Stimulated activated effector memory CD8-positive, alpha-beta T cell treated with anti-CD3 and anti-CD28 coated beads, Interleukin-12 subunit alpha, Interleukin-12 subunit beta, amount 100 ng/mL, for 72 hours (primary cell): ENCODE measurements at regions not wholly inside any gene's neighbourhood (a gene's known extent, or its start where the extent isn't known, plus 50 kb on each side); places are given as distances from the start of the nearest gene placed in this dataset.

ENCODE experiments used
- ATAC-seq: fragments of 150-1000 bp; cut with Tn5 transposase; 2 replicates; pipeline ENCODE4 v1.10.0; 2021
- DNase-seq, 2 donors: peaks; one replicate each; pipeline ENCODE4 v3.0.0; 2021 to 2022; ENCODE audit warnings: low spot score in 2 of 2
- H3K27ac Mint-ChIP-seq: one replicate; pipeline ENCODE4 v1.8.0; 2022; ENCODE audit warnings: mild to moderate bottlenecking, mixed read lengths
- H3K36me3 Mint-ChIP-seq: one replicate; pipeline ENCODE4 v1.8.0; 2022; ENCODE audit warnings: mild to moderate bottlenecking, mixed read lengths
- H3K4me1 Mint-ChIP-seq: one replicate; pipeline ENCODE4 v1.8.0; 2022; ENCODE audit warnings: mixed read lengths
- H3K4me3 Mint-ChIP-seq: one replicate; pipeline ENCODE4 v1.8.0; 2022; ENCODE audit warnings: mild to moderate bottlenecking, mixed read lengths
- H3K9me3 Mint-ChIP-seq: one replicate; pipeline ENCODE4 v1.8.0; 2022; ENCODE audit warnings: mixed read lengths

GRCh38 chr11:37747121-37747520, 1149.1 kb upstream of the RAG2 start:
- no peak overlapping the region for H3K4me3 Mint-ChIP-seq
- H3K36me3 Mint-ChIP-seq, result no peaks in the 10 kb centered on the region
- H3K4me1 Mint-ChIP-seq, result no peaks in the 10 kb centered on the region
- no peak for DNase-seq
- H3K9me3 Mint-ChIP-seq, result peaks cover 20% of the 10 kb centered on the region
- H3K27ac Mint-ChIP-seq, result no peak overlapping the region
- ATAC-seq, result no peak

DNA sequence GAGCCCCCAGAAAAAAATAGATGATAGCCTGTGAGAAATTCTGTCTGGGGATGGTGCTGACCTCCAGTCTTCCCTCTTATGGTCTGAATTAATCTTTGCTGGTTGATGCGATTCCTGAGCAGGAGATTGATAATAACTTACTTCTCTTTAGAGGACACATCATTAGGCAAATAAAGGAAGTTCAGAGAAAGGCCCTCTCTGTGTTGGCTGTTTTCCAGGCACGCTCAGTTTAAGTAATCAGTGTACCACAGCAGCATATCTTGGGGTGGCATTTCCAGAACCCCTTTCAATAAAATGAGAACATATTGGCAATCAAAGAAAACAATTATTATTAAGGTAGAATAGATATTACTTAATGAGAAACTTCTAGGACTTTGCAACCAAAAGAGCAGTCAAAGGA, 1129.3 kb upstream of the RAG2 start:
- no peaks in the 10 kb centered on the region for H3K36me3 Mint-ChIP-seq
- no peaks in the 10 kb centered on the region for H3K4me1 Mint-ChIP-seq
- ATAC-seq (no peak), DNase-seq (no peak)
- peaks cover 20% of the 10 kb centered on the region for H3K9me3 Mint-ChIP-seq
- H3K27ac Mint-ChIP-seq, result no peak overlapping the region
- H3K4me3 Mint-ChIP-seq, result no peak overlapping the region

GRCh38 chr11:37724315-37724714, 1126.3 kb upstream of the RAG2 start:
- DNase-seq (no peak), ATAC-seq (no peak)
- no peak overlapping the region for H3K27ac Mint-ChIP-seq
- no peaks in the 10 kb centered on the region for H3K4me1 Mint-ChIP-seq
- H3K4me3 Mint-ChIP-seq, result no peak overlapping the region
- H3K9me3 Mint-ChIP-seq, result peaks cover 24% of the 10 kb centered on the region
- H3K36me3 Mint-ChIP-seq, result no peaks in the 10 kb centered on the region

DNA sequence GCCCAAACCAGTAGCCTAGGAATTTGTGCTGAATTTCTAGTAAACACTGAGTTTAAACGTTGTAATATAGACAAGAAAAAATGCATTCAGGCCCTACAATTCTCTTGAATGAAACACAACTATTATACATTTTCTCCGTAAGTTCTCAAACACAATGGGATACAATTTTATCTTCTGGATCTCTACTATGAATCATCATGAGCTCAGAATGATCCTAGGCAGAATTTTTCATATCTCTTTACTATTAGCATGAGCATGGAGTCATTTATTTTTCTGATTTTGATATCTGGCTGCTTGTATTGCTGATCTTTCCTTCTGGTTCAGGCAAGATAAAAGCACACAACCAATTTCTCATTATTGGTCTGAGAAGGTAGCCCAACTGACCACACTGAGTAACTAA, 1123.4 kb upstream of the RAG2 start:
- Mint-ChIP-seq H3K9me3 (peaks cover 19% of the 10 kb centered on the region), H3K36me3 (no peaks in the 10 kb centered on the region), H3K27ac (no peak overlapping the region), H3K4me1 (no peaks in the 10 kb centered on the region), H3K4me3 (no peak overlapping the region)
- DNase-seq (no peak), ATAC-seq (no peak)

GRCh38 chr11:37718431-37718999, 1120.5 kb upstream of the RAG2 start:
- H3K27ac Mint-ChIP-seq, result no peak overlapping the region
- H3K4me1 Mint-ChIP-seq, result no peaks in the 10 kb centered on the region
- no peak for ATAC-seq
- no peaks in the 10 kb centered on the region for H3K36me3 Mint-ChIP-seq
- DNase-seq, result no peak
- H3K4me3 Mint-ChIP-seq, result no peak overlapping the region
- peaks cover 14% of the 10 kb centered on the region for H3K9me3 Mint-ChIP-seq

DNA sequence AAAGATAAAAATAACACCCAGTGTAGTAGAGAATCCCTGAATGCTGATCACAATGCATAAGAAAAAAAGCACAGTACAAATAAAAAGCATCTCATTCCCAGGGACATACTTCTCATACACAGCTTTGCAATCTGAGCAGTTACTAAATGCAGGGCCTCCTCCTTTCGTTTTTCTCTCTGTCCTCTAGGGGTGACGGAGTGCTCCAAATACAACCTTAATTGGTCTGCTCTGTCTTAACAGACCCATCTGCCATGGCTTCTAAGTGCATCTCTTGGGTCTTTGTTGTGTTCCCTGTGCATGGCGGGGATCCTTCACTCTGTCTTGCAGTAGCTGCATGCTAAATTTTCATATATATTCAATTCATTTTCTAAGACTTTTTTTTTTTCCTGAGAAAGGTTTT, 1114.2 kb upstream of the RAG2 start:
- no peaks in the 10 kb centered on the region for H3K36me3 Mint-ChIP-seq
- H3K4me3 Mint-ChIP-seq, result no peak overlapping the region
- ATAC-seq, result no peak
- H3K4me1 Mint-ChIP-seq, result no peaks in the 10 kb centered on the region
- no peak overlapping the region for H3K27ac Mint-ChIP-seq
- DNase-seq, result no peak
- H3K9me3 Mint-ChIP-seq, result peaks cover 10% of the 10 kb centered on the region

GRCh38 chr11:37710031-37710430, 1112.0 kb upstream of the RAG2 start:
- Mint-ChIP-seq H3K27ac (no peak overlapping the region), H3K9me3 (peaks cover 8% of the 10 kb centered on the region), H3K36me3 (no peaks in the 10 kb centered on the region), H3K4me3 (no peak overlapping the region), H3K4me1 (no peaks in the 10 kb centered on the region)
- DNase-seq (no peak), ATAC-seq (no peak)

GRCh38 chr11:37704791-37705190, 1106.8 kb upstream of the RAG2 start:
- ATAC-seq, result no peak
- Mint-ChIP-seq H3K4me3 (no peak overlapping the region), H3K4me1 (no peaks in the 10 kb centered on the region), H3K9me3 (peaks cover 24% of the 10 kb centered on the region), H3K36me3 (no peaks in the 10 kb centered on the region), H3K27ac (no peak overlapping the region)
- DNase-seq, result no peak

DNA sequence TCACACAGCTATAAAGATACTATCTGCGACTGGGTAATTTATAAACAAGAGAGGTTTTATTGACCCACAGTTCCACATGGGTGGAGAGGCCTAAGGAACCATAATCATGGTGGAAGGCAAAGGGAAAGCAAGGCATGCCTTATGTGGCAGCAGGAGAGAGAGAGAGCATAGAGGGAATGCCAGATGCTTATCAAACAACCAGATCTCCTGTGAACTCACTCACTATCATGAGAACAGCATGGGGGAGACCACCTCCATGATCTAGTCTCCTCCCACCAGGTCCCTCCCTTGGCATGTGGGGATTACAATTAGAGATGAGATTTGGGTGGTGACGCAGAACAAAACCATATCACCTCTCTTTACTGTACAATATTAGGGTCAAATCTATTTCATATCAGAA, 1101.6 kb upstream of the RAG2 start:
- Mint-ChIP-seq H3K9me3 (peaks cover 31% of the 10 kb centered on the region), H3K36me3 (no peaks in the 10 kb centered on the region), H3K4me1 (no peaks in the 10 kb centered on the region), H3K4me3 (no peak overlapping the region), H3K27ac (no peak overlapping the region)
- ATAC-seq (no peak), DNase-seq (no peak)

DNA sequence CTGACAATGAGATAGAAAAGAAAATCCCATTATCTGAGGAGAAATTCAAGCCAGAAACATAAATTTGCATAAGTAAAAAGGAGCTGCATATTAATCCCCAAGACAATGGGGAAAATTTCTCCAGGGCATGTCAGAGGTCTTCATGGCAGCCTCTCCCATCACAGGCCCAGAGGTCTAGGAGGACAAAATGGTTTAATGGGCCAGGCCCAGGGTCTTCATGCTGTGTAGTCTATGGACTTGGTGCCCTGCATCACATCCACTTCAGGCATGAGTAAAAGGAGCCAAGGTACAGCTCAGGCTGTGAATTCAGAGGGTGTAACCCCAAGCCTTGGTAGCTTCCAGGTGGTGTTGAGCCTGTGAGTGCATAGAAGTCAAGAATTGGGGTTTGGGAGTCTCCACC, 1097.2 kb upstream of the RAG2 start:
- H3K4me3 Mint-ChIP-seq, result no peak overlapping the region
- no peak for ATAC-seq

DNA sequence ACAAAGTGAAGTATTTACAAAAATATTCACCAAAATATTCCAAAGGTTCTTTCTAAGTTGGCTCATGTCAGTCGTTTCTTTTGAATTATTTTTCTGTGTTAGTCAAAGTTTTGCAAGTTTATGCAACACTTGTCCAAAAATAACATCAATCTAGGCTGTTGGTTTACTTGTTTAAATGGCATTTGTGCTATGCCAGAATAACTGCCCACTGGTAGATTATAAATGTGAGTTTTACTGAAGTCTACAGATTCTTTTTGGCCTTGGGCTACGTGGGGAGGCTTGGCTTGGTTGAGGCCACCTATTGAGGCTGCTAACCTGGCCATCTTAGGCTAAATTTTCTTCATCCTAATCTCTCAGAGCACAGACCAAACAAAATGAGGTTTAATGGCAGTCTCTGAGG, 1091.9 kb upstream of the RAG2 start:
- Mint-ChIP-seq H3K4me3 (no peak overlapping the region), H3K36me3 (no peaks in the 10 kb centered on the region), H3K27ac (no peak overlapping the region), H3K9me3 (peaks cover 17% of the 10 kb centered on the region), H3K4me1 (no peaks in the 10 kb centered on the region)
- ATAC-seq (no peak), DNase-seq (no peak)

More for the DNA sequence above, 1097.2 kb upstream of the RAG2 start:
- DNase-seq, result no peak
- Mint-ChIP-seq H3K36me3 (no peaks in the 10 kb centered on the region), H3K9me3 (peaks cover 20% of the 10 kb centered on the region), H3K27ac (no peak overlapping the region), H3K4me1 (no peaks in the 10 kb centered on the region)

GRCh38 chr11:37688456-37688855, 1090.4 kb upstream of the RAG2 start:
- ATAC-seq (no peak), DNase-seq (no peak)
- Mint-ChIP-seq H3K36me3 (no peaks in the 10 kb centered on the region), H3K4me3 (no peak overlapping the region), H3K4me1 (no peaks in the 10 kb centered on the region), H3K27ac (no peak overlapping the region), H3K9me3 (peaks cover 15% of the 10 kb centered on the region)

GRCh38 chr11:37687130-37687529, 1089.1 kb upstream of the RAG2 start:
- Mint-ChIP-seq H3K36me3 (no peaks in the 10 kb centered on the region), H3K9me3 (peaks cover 21% of the 10 kb centered on the region), H3K4me3 (no peak overlapping the region), H3K27ac (no peak overlapping the region), H3K4me1 (no peaks in the 10 kb centered on the region)
- no peak for DNase-seq
- no peak for ATAC-seq

GRCh38 chr11:37671321-37671720, 1073.3 kb upstream of the RAG2 start:
- Mint-ChIP-seq H3K27ac (no peak overlapping the region), H3K4me3 (no peak overlapping the region), H3K4me1 (no peaks in the 10 kb centered on the region), H3K9me3 (peaks cover 12% of the 10 kb centered on the region), H3K36me3 (no peaks in the 10 kb centered on the region)
- ATAC-seq (no peak), DNase-seq (no peak)

DNA sequence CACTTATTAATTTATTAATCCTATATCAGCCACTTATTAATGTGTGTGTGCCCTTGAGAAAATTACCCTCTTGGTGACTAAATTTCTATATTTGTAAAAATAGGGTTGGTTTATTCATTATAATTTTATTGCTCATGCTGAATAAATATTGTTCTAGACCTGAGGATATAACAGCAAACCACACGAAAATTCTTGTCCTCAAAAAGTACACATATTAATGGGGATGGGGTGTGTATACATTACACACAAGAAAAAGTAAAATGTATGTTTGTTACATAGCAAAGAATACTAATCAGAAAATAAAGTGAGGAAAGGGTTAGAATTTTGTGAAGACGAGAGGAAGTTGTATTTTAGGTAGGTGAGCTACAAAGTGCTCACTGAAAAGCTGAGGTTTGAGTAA, 1068.9 kb upstream of the RAG2 start:
- ATAC-seq, result no peak
- no peak overlapping the region for H3K4me3 Mint-ChIP-seq
- H3K4me1 Mint-ChIP-seq, result no peaks in the 10 kb centered on the region
- DNase-seq, result no peak
- no peaks in the 10 kb centered on the region for H3K36me3 Mint-ChIP-seq
- H3K9me3 Mint-ChIP-seq, result peaks cover 17% of the 10 kb centered on the region
- H3K27ac Mint-ChIP-seq, result no peak overlapping the region

GRCh38 chr11:37657645-37658044, 1059.6 kb upstream of the RAG2 start:
- Mint-ChIP-seq H3K9me3 (peaks cover 15% of the 10 kb centered on the region), H3K27ac (no peak overlapping the region), H3K4me1 (no peaks in the 10 kb centered on the region), H3K4me3 (no peak overlapping the region), H3K36me3 (no peaks in the 10 kb centered on the region)
- no peak for DNase-seq
- ATAC-seq, result no peak

DNA sequence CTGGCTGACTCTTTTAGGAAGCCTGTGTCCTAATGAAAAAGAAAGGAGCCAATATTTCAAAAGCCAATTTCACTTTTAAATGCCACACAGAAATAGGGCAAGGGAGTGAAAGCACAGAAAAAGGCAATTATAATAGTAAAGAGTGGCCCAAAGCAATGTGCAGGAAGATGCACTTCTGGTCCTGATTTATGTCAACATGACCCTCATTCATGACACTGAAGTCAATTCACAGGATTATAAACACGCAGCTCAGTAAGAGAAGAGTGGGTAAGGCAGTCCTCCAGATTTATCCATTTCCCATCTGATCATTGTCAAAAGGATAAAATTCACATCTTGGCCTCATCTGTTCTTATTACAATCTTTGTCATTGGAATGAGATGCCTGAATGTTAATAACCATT, 1049.7 kb upstream of the RAG2 start:
- Mint-ChIP-seq H3K4me1 (no peaks in the 10 kb centered on the region), H3K27ac (no peak overlapping the region), H3K36me3 (no peaks in the 10 kb centered on the region), H3K9me3 (peaks cover 26% of the 10 kb centered on the region), H3K4me3 (no peak overlapping the region)
- DNase-seq (no peak), ATAC-seq (no peak)
